ENCODE measurements at regions not wholly inside any gene's neighbourhood (a gene's known extent, or its start where the extent isn't known, plus 50 kb on each side); places are given as distances from the start of the nearest gene placed in this dataset.

- no peak overlapping the region for H3K27ac ChIP-seq (ENCODE audit: low read depth in 1 of 2, low read length in 2 of 2)
- Mint-ChIP-seq H3K4me3 (no peak overlapping the region), H3K36me3 (ENCODE audit: low read depth) (no peaks in the 10 kb centered on the region), H3K4me1 (ENCODE audit: low read depth) (peaks cover 4% of the 10 kb centered on the region), H3K27ac (no peak overlapping the region), H3K9me3 (no peaks in the 10 kb centered on the region), H3K27me3 (no peaks in the 10 kb centered on the region)
- H3K4me1 ChIP-seq (ENCODE audit: insufficient read depth, low read length) = peaks cover 5% of the 10 kb centered on the region
- no peak overlapping the region for H3K4me3 ChIP-seq (ENCODE audit: low read length)
- no peaks in the 10 kb centered on the region for H3K36me3 ChIP-seq (ENCODE audit: insufficient read depth, low read length)
- ChIA-PET POLR2A (no interaction called here), CTCF (no interaction called here)
- H3K27me3 ChIP-seq (ENCODE audit: control insufficient read depth in 1 of 2, insufficient read depth in 2 of 2, low read length in 2 of 2) = no peaks in the 10 kb centered on the region
- DNase-seq = no peak
- ATAC-seq (ENCODE audit: poor library complexity) = no peak
- TF ChIP-seq CTCF (IDR thresholded peaks at IDR 0.05) = no peak
- intact Hi-C loops (cut with DNase I, micrococcal nuclease) = no loop called here
- H3K9me3 ChIP-seq (ENCODE audit: control insufficient read depth in 1 of 2, insufficient read depth in 1 of 2, low read length in 2 of 2) = no peaks in the 10 kb centered on the region
These were observed 52.3 kb upstream of the URI1 start for GRCh38 chr19:29889702-29890101.

GRCh38 chr19:29890392-29890791 lies 51.6 kb upstream of the URI1 start:
- no peaks in the 10 kb centered on the region for H3K27me3 ChIP-seq (ENCODE audit: control insufficient read depth in 1 of 2, insufficient read depth in 2 of 2, low read length in 2 of 2)
- Mint-ChIP-seq H3K9me3 (no peaks in the 10 kb centered on the region), H3K36me3 (ENCODE audit: low read depth) (no peaks in the 10 kb centered on the region), H3K4me1 (ENCODE audit: low read depth) (peaks cover 4% of the 10 kb centered on the region), H3K27me3 (no peaks in the 10 kb centered on the region), H3K27ac (no peak overlapping the region), H3K4me3 (no peak overlapping the region)
- no peak for TF ChIP-seq CTCF (IDR thresholded peaks at IDR 0.05)
- no peak for DNase-seq
- no peaks in the 10 kb centered on the region for H3K9me3 ChIP-seq (ENCODE audit: control insufficient read depth in 1 of 2, insufficient read depth in 1 of 2, low read length in 2 of 2)
- no peak overlapping the region for H3K27ac ChIP-seq (ENCODE audit: low read depth in 1 of 2, low read length in 2 of 2)
- intact Hi-C loops (cut with DNase I, micrococcal nuclease) = no loop called here
- peaks cover 5% of the 10 kb centered on the region for H3K4me1 ChIP-seq (ENCODE audit: insufficient read depth, low read length)
- POLR2A ChIA-PET = no interaction called here
- CTCF ChIA-PET = no interaction called here
- no peak overlapping the region for H3K4me3 ChIP-seq (ENCODE audit: low read length)
- no peak for ATAC-seq (ENCODE audit: poor library complexity)
- no peaks in the 10 kb centered on the region for H3K36me3 ChIP-seq (ENCODE audit: insufficient read depth, low read length)
